Neutrophil (primary cell): ENCODE measurements at regions not wholly inside any gene's neighbourhood (a gene's known extent, or its start where the extent isn't known, plus 50 kb on each side); places are given as distances from the start of the nearest gene placed in this dataset.

Experiments used
- H3K27ac ChIP-seq: fragments of 200-600 bp; sonication (generic); 2 replicates; pipeline ENCODE4 v1.5.1; 2016; ENCODE audit warnings: mild to moderate bottlenecking, moderate library complexity
- H3K27me3 ChIP-seq: fragments of 200-600 bp; sonication (generic); 2 replicates; pipeline ENCODE4 v1.6.0; 2016; ENCODE audit warnings: mild to moderate bottlenecking
- H3K36me3 ChIP-seq: fragments of 200-600 bp; sonication (generic); 2 replicates; pipeline ENCODE4 v1.5.1; 2017
- H3K4me1 ChIP-seq, 2 experiments: fragments of 200-600 bp in 1 of 2; sonication (generic) in 1 of 2; 1 replicate in 1 of 2; 2 replicates in 1 of 2; pipeline versions ENCODE4 v1.5.1 to v1.6.1; 2013 to 2016; ENCODE audit warnings: low read depth in 1 of 2, low read length in 1 of 2, mild to moderate bottlenecking in 1 of 2, moderate library complexity in 1 of 2; ENCODE audit not compliant: control insufficient read depth in 1 of 2, insufficient read depth in 1 of 2
- H3K4me3 ChIP-seq, 2 experiments: fragments of 200-600 bp in 1 of 2; sonication (generic) in 1 of 2; 1 replicate in 1 of 2; 2 replicates in 1 of 2; pipeline ENCODE4 v1.5.1; 2013 to 2016; ENCODE audit warnings: low read depth in 1 of 2, low read length in 1 of 2, mild to moderate bottlenecking in 1 of 2, moderate library complexity in 1 of 2
- H3K9me3 ChIP-seq: fragments of 200-600 bp; sonication (generic); 2 replicates; pipeline ENCODE4 v1.5.1; 2016
- CTCF ChIP-seq: fragments of 200-600 bp; sonication (generic); IDR thresholded peaks from 2 replicates; pipeline ENCODE4 v1.5.1; 2016; ENCODE audit warnings: antibody characterized with exemption

DNA sequence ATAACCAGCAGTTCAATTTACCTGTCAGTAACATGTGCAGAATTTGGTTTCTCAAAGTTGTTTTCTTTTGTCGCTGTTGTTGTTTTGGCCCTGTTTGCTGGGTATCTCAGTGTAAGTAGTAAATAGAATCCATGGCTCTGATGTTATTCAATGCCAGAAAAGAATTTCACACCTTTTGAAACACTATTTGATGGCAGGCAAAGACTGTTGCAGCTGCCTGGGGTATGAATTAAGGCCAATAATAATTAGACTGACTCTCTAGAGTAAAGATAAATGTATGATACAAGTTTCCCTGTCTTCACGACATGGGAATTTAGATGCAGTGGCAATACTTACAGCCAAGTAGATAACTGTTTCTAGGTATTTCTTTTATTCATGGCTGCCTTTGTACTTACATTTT is 281.4 kb downstream of the CD83 start:
- Histone ChIP-seq H3K9me3 (no peaks in the 10 kb centered on the region), H3K27ac (no peak overlapping the region), H3K27me3 (no peaks in the 10 kb centered on the region), H3K4me3 (no peak overlapping the region), H3K4me1 (no peaks in the 10 kb centered on the region), H3K36me3 (no peaks in the 10 kb centered on the region)
- no peak for TF ChIP-seq CTCF

DNA sequence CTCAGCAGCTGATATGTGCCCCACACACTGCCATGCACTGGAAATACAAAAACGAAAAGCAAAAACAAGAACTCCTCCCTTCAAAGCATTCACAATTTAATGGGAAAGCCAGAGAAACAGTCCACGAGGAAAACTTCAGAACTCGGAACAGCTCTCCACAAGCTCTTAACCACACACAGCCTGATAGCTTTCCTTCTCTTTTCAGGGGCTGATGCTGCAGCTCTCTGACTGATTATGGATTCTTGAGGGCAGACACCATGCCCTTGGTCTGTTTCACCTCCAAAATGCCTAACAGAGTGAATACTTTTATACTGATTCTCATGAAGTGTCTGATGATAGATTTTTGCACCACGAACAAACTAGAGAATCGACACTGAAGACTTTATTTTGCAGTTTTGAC is 282.1 kb downstream of the CD83 start:
- H3K4me1 ChIP-seq, result no peaks in the 10 kb centered on the region
- no peak overlapping the region for H3K27ac ChIP-seq
- H3K27me3 ChIP-seq, result no peaks in the 10 kb centered on the region
- no peaks in the 10 kb centered on the region for H3K9me3 ChIP-seq
- no peak for TF ChIP-seq CTCF
- no peak overlapping the region for H3K4me3 ChIP-seq
- H3K36me3 ChIP-seq, result no peaks in the 10 kb centered on the region

DNA sequence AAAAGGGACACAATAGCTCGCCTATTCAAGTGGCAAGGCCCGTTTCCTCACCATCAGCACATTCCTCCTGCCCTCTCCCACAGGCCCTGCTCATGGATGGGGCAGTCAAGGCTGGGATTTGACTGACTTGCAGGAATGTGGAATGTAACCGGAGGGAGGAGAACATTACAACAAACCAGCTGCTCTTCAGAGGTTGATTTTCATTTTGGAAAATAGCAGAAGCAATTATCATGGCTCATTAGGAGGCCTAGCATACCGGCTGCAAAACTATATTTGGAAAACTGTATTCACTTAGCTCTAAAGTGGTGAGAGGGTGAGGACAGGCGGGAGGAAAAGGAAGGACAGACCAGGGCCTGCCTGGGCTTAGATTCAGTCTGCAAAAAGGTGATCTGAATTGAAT is 283.7 kb downstream of the CD83 start:
- no peaks in the 10 kb centered on the region for H3K4me1 ChIP-seq
- H3K4me3 ChIP-seq, result no peak overlapping the region
- H3K27ac ChIP-seq, result no peak overlapping the region
- no peaks in the 10 kb centered on the region for H3K36me3 ChIP-seq
- H3K9me3 ChIP-seq, result no peaks in the 10 kb centered on the region
- H3K27me3 ChIP-seq, result no peaks in the 10 kb centered on the region
- TF ChIP-seq CTCF, result no peak

- no peak overlapping the region for H3K4me3 ChIP-seq
- H3K36me3 ChIP-seq, result no peaks in the 10 kb centered on the region
- H3K27ac ChIP-seq, result no peak overlapping the region
Measured at GRCh38 chr6:14406614-14407331, 289.2 kb downstream of the CD83 start.

GRCh38 chr6:14408446-14408845 is 290.9 kb downstream of the CD83 start:
- Histone ChIP-seq H3K36me3 (no peaks in the 10 kb centered on the region), H3K27me3 (no peaks in the 10 kb centered on the region), H3K9me3 (no peaks in the 10 kb centered on the region), H3K27ac (no peak overlapping the region), H3K4me3 (no peak overlapping the region), H3K4me1 (no peaks in the 10 kb centered on the region)
- TF ChIP-seq CTCF, result no peak

More at GRCh38 chr6:14406614-14407331, 289.2 kb downstream of the CD83 start:
- TF ChIP-seq CTCF, result no peak
- no peaks in the 10 kb centered on the region for H3K27me3 ChIP-seq
- no peaks in the 10 kb centered on the region for H3K9me3 ChIP-seq
- H3K4me1 ChIP-seq, result no peaks in the 10 kb centered on the region
